Activated gamma-delta T cell treated with Interleukin-2 at 50 U/mL for 16 hours (primary cell): ENCODE measurements at regions not wholly inside any gene's neighbourhood (a gene's known extent, or its start where the extent isn't known, plus 50 kb on each side); places are given as distances from the start of the nearest gene placed in this dataset.

ENCODE experiments used
- DNase-seq: peaks from one replicate; pipeline ENCODE4 v3.0.0-alpha.2; 2020

- no peak for DNase-seq
Measured at GRCh38 chr10:110442746-110443145, 55.0 kb upstream of the DUSP5 start.

DNA sequence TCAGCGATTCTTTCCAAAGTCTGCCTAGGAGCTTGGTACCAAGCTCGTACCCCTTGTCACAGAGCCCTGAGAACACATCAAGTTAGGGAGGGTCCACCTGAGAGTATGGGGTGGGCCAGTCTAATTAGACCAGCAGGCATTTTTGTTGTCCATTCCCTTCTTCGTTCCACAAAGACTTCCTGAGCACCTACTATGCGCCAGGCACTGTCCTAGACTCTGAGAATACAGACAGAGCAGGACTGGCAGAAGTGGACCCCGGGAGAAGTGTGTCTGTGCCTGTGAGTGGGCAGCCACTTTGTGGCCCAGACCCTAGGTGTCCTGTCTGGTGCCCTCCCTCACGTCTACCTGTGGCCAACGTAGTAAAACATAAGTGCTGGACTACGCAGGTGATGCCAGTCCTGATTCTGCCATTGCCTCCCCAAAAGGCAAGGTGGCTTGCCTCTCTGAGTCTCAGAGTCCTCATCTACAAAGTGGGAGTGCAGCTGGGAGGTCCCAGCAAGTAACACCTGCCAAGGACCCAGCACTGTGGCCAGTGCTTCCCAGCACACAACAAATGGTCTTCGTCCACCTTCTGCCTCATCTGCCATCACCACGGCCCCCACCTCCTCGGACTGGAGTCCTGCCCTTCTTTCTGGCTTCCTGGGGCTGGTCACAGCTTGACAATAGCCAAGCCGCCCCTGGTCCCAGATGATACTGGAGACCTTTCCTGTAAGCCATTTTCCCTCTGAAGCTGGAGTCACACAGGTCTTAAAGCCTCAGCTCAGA is 54.3 kb upstream of the DUSP5 start:
- DNase-seq: no peak

DNA sequence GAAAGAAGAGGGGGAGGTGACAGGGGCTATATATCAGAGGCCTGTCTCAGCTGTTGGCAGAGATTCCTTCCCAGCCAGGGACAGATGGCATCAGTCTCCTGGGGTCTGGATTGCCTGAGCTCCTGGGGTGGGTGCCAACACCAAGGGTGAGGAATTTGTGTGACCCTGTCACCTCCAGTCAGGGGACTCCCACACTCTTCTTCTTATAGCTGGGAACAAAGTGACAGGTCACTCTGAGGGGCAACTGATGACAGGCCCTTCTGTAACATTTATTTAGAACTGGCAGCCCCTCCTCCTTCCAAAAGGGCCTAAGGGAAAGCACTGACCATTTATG is 53.7 kb upstream of the DUSP5 start:
- no peak for DNase-seq

DNA sequence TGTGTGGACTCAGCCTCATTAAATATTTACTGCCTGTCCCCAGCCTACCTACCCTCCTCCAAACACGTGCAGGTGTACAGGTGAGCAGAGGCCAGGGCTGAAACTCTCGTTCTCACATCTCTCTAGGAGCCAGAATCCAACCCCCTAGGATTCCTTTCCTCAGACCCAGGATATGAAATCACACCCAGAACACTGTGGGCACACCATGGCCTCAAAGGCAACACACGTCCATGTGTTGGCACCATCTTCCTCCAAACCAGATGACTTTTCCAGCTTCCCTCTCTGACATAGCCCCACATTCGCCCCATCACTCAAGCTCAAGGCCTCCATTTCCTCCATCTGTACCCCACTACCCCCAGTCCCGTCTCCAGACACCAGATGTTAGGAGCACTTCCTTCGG is 51.8 kb upstream of the DUSP5 start:
- DNase-seq: no peak

DNA sequence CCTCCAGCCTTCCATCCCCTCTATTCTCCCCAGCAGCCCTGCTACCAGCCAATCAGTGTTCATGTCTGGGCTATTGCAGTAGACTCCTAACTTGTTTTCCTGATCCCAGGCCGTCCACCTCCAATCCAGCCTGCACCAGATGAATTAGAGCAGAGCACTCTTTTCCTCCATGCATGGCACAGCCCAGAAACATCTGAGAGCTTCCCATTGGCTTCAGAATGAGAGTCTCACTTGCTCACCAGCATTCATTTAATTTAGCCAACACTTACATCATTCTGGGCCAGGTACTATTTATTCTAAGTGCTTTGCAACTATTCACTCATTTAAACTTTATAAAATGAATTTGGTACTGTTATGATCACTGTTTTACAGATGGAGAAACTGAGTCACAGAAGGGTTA is 51.4 kb upstream of the DUSP5 start:
- DNase-seq: no peak

GRCh38 chr10:110446954-110447608 is 50.6 kb upstream of the DUSP5 start:
- no peak for DNase-seq

DNA sequence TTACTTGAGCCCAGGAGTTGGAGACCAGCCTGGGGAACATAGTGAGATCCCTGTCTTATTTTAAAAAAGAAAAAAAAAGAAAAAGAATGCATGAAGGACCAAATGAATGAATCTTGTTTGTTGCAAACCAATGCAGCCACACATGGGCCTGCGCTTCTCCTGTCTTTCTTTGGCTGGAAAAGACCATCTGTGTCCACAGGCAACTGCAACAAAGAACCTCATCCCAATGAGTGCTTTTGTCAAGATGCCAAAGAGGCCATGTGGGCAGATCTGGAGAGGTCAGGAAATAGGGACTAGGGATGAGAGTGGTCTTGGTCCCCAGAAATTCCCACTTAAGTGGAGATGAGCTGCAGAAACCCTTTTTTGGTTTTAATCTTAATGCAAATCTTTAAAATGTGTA is 49.8 kb upstream of the DUSP5 start:
- DNase-seq: no peak
